Uterus (tissue), 2 donors: ENCODE measurements at regions not wholly inside any gene's neighbourhood (a gene's known extent, or its start where the extent isn't known, plus 50 kb on each side); places are given as distances from the start of the nearest gene placed in this dataset.

ENCODE experiments used
- POLR2A ChIP-seq, 2 donors: fragments of 450-650 bp; IDR thresholded peaks; one replicate each; pipeline ENCODE4 v1.6.1; 2016; ENCODE audit warnings: antibody characterized with exemption in 2 of 2, mild to moderate bottlenecking in 1 of 2, moderate library complexity in 1 of 2
- TF ChIP-seq, protein P1 (sequence below), 4 experiments: fragments of 200-600 bp in 2 of 4; fragments of 450-650 bp in 2 of 4; sonication (generic) in 2 of 4; IDR thresholded peaks; one replicate each; pipeline ENCODE4 v1.5.1; 2016 to 2019; ENCODE audit warnings: antibody characterized with exemption in 4 of 4, mild to moderate bottlenecking in 2 of 4, moderate library complexity in 1 of 4

DNA sequence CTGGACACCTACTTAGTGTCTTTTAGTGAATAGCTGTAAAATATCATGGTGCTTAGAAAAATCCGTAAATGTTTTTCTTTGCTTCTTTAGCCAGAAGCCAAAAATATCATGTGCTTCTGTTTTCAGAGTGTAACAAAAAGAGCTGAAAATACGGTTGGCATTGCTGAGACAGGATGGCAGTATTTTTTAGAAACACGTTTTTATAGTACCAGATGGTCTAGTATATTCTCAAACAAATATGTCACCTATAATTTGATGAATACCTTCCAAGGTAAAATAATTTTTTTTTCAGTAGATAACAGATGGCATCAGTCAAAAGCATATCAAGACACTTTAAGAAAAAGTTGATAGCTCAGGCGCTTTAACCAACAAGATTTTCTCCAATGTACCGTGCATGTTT lies 326.6 kb downstream of the PHF14 start:
- TF ChIP-seq, protein P1, sequence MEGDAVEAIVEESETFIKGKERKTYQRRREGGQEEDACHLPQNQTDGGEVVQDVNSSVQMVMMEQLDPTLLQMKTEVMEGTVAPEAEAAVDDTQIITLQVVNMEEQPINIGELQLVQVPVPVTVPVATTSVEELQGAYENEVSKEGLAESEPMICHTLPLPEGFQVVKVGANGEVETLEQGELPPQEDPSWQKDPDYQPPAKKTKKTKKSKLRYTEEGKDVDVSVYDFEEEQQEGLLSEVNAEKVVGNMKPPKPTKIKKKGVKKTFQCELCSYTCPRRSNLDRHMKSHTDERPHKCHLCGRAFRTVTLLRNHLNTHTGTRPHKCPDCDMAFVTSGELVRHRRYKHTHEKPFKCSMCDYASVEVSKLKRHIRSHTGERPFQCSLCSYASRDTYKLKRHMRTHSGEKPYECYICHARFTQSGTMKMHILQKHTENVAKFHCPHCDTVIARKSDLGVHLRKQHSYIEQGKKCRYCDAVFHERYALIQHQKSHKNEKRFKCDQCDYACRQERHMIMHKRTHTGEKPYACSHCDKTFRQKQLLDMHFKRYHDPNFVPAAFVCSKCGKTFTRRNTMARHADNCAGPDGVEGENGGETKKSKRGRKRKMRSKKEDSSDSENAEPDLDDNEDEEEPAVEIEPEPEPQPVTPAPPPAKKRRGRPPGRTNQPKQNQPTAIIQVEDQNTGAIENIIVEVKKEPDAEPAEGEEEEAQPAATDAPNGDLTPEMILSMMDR (IDR thresholded peaks at IDR 0.05), result no peak
- no peak for TF ChIP-seq POLR2A (IDR thresholded peaks at IDR 0.05)
